ENCODE measurements at regions not wholly inside any gene's neighbourhood (a gene's known extent, or its start where the extent isn't known, plus 50 kb on each side); places are given as distances from the start of the nearest gene placed in this dataset.
A peak's percentile ranks its signal among the peaks of the same experiment; 100 is the strongest.

- Histone ChIP-seq H3K9me2 (replicated peaks; ENCODE audit: low read depth, low read length) (no peaks in the 10 kb centered on the region), H4K20me1 (ENCODE audit: insufficient read depth, low read length, poor library complexity, severe bottlenecking) (peaks cover 23% of the 10 kb centered on the region), H3K9ac (ENCODE audit: low read depth, low read length, poor library complexity, severe bottlenecking) (no peak overlapping the region), H3K4me3 (ENCODE audit: low read length, poor library complexity, severe bottlenecking) (no peak overlapping the region), H3K27me3 (ENCODE audit: insufficient read depth, low read length, poor library complexity, severe bottlenecking) (no peaks in the 10 kb centered on the region), H3F3A (ENCODE audit: low read depth) (no peaks in the 10 kb centered on the region), H2AFZ (ENCODE audit: low read length) (no peak overlapping the region), H3K79me2 (ENCODE audit: insufficient read depth, low read length) (peaks cover 94% of the 10 kb centered on the region), H3K36me3 (ENCODE audit: insufficient read depth, low read length) (peaks cover 61% of the 10 kb centered on the region; the same call in 1 of the 2 replicates), H3K4me1 (ENCODE audit: insufficient read depth, low read length, poor library complexity, severe bottlenecking) (peaks cover 48% of the 10 kb centered on the region), H3K9me3 (ENCODE audit: insufficient read depth, low read depth, low read length) (no peaks in the 10 kb centered on the region), H3K4me2 (ENCODE audit: low read depth, low read length, poor library complexity, severe bottlenecking) (no peak overlapping the region)
- no peak for TF ChIP-seq EZH2phosphoT487 (IDR thresholded peaks at IDR 0.05; ENCODE audit: borderline replicate concordance)
- TF ChIP-seq, protein P1, sequence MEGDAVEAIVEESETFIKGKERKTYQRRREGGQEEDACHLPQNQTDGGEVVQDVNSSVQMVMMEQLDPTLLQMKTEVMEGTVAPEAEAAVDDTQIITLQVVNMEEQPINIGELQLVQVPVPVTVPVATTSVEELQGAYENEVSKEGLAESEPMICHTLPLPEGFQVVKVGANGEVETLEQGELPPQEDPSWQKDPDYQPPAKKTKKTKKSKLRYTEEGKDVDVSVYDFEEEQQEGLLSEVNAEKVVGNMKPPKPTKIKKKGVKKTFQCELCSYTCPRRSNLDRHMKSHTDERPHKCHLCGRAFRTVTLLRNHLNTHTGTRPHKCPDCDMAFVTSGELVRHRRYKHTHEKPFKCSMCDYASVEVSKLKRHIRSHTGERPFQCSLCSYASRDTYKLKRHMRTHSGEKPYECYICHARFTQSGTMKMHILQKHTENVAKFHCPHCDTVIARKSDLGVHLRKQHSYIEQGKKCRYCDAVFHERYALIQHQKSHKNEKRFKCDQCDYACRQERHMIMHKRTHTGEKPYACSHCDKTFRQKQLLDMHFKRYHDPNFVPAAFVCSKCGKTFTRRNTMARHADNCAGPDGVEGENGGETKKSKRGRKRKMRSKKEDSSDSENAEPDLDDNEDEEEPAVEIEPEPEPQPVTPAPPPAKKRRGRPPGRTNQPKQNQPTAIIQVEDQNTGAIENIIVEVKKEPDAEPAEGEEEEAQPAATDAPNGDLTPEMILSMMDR (conservative IDR thresholded peaks at IDR 0.05; ENCODE audit: low read length) = no peak
Observed at GRCh38 chr14:22508150-22508457, 80.9 kb downstream of the DAD1 start.

DNA sequence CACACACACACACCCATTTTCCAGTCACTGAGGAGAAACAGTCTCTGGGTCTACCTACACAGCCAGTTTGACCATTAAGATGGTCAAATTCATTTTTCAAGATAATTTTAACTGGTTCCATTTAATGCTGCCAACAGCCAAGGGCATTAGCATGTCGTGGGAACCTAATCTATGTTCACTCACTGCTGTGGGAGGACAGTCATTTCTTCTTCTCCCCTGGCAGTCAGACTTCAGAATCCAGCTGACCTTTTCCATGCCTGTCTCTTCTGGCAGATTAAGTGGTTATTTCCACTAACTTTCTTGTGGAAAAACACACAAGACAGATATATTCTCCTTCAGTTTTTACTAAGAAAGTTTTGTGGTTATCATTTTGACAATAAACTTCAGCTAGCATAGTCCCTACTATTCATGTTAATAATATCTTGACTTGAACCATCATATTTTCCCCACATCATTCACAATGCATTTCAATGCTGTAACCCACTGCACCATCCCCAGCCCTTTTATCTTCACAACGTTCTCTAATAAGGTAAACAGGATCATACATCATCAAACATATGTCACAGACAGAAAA, 82.2 kb downstream of the DAD1 start:
- H2AFZ ChIP-seq (ENCODE audit: low read length) = no peak overlapping the region
- H3K4me3 ChIP-seq (ENCODE audit: low read length, poor library complexity, severe bottlenecking) = no peak overlapping the region
- H4K20me1 ChIP-seq (ENCODE audit: insufficient read depth, low read length, poor library complexity, severe bottlenecking) = peaks cover 29% of the 10 kb centered on the region
- H3F3A ChIP-seq (ENCODE audit: low read depth) = no peaks in the 10 kb centered on the region
- H3K9ac ChIP-seq (ENCODE audit: low read depth, low read length, poor library complexity, severe bottlenecking) = no peak overlapping the region
- H3K9me2 ChIP-seq (replicated peaks; ENCODE audit: low read depth, low read length) = no peaks in the 10 kb centered on the region
- H3K9me3 ChIP-seq (ENCODE audit: insufficient read depth, low read depth, low read length) = no peaks in the 10 kb centered on the region
- peaks cover 36% of the 10 kb centered on the region for H3K4me1 ChIP-seq (ENCODE audit: insufficient read depth, low read length, poor library complexity, severe bottlenecking)
- H3K36me3 ChIP-seq (ENCODE audit: insufficient read depth, low read length) = peaks cover 70% of the 10 kb centered on the region; the same call in 1 of the 2 replicates
- TF ChIP-seq, protein P1 (conservative IDR thresholded peaks at IDR 0.05; ENCODE audit: low read length) = no peak
- no peak for TF ChIP-seq EZH2phosphoT487 (IDR thresholded peaks at IDR 0.05; ENCODE audit: borderline replicate concordance)
- no peak overlapping the region for H3K4me2 ChIP-seq (ENCODE audit: low read depth, low read length, poor library complexity, severe bottlenecking)
- H3K27me3 ChIP-seq (ENCODE audit: insufficient read depth, low read length, poor library complexity, severe bottlenecking) = no peaks in the 10 kb centered on the region
- H3K79me2 ChIP-seq (ENCODE audit: insufficient read depth, low read length) = peaks cover 94% of the 10 kb centered on the region

DNA sequence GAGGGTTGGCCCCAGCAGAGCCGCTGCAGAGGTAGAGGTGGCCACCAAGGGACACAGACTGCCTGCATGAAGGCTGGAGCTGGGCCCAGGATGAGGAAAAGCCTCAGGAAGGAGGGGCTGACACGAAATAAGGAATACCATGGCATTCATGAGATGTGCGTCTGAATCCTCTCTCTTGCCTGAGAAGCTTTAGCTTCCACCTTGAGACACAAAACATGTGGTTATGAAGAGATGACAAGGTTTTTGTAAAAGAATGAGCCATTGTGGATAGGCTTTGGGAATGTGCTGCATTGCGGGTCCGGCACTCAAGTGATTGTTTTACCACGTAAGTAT, 82.7 kb downstream of the DAD1 start:
- no peak overlapping the region for H3K4me3 ChIP-seq (ENCODE audit: low read length, poor library complexity, severe bottlenecking)
- H3K4me1 ChIP-seq (ENCODE audit: insufficient read depth, low read length, poor library complexity, severe bottlenecking) = peaks cover 32% of the 10 kb centered on the region
- no peak for TF ChIP-seq EZH2phosphoT487 (IDR thresholded peaks at IDR 0.05; ENCODE audit: borderline replicate concordance)
- TF ChIP-seq, protein P1 (conservative IDR thresholded peaks at IDR 0.05; ENCODE audit: low read length) = no peak
- H3K9ac ChIP-seq (ENCODE audit: low read depth, low read length, poor library complexity, severe bottlenecking) = peak overlapping the region; percentile 17
- no peaks in the 10 kb centered on the region for H3F3A ChIP-seq (ENCODE audit: low read depth)
- no peak overlapping the region for H2AFZ ChIP-seq (ENCODE audit: low read length)
- peaks cover 94% of the 10 kb centered on the region for H3K79me2 ChIP-seq (ENCODE audit: insufficient read depth, low read length)
- peaks cover 33% of the 10 kb centered on the region for H4K20me1 ChIP-seq (ENCODE audit: insufficient read depth, low read length, poor library complexity, severe bottlenecking)
- H3K27me3 ChIP-seq (ENCODE audit: insufficient read depth, low read length, poor library complexity, severe bottlenecking) = no peaks in the 10 kb centered on the region
- peaks cover 69% of the 10 kb centered on the region; the same call in 1 of the 2 replicates for H3K36me3 ChIP-seq (ENCODE audit: insufficient read depth, low read length)
- H3K9me2 ChIP-seq (replicated peaks; ENCODE audit: low read depth, low read length) = no peaks in the 10 kb centered on the region
- H3K9me3 ChIP-seq (ENCODE audit: insufficient read depth, low read depth, low read length) = no peaks in the 10 kb centered on the region
- H3K4me2 ChIP-seq (ENCODE audit: low read depth, low read length, poor library complexity, severe bottlenecking) = no peak overlapping the region

Data from Loucy (cell line).